GM10266 (cell line): ENCODE measurements at regions not wholly inside any gene's neighbourhood (a gene's known extent, or its start where the extent isn't known, plus 50 kb on each side); places are given as distances from the start of the nearest gene placed in this dataset.
"Not testable (repeated sequence)": the region's sequence is repeated elsewhere in the genome, so short reads cannot be mapped to it uniquely, and the experiment has no call there.

Experiments
- DNase-seq: peaks from one replicate; pipeline ENCODE4 v3.0.0; 2012; ENCODE audit errors: extremely low spot score
- TF ChIP-seq, protein P1 (sequence below): IDR thresholded peaks from 2 replicates; pipeline ENCODE4 v1.5.1; 2012; ENCODE audit warnings: mild to moderate bottlenecking, low read depth; ENCODE audit not compliant: control insufficient read depth, insufficient read depth; ENCODE audit errors: missing control alignments

DNA sequence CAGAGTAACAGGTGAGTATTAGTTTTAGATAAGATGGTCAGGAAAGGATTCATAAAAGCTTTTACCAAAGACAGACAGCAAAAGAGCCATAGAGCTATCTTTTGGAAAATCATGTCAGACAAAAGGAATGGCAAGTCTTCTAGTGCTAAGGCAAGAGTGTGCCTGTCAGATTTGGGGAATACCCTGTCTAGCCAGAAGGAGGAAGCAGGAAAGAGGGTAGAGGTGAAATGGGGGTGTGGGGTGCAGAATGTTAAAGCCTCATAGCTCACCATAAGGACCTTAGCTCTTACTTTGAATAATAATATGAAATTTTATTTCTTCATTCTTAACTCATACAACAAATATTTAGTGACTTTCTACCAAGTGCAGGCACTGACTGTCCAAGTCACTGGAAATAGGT is 512.1 kb upstream of the ROBO2 start:
- DNase-seq: no peak
- TF ChIP-seq, protein P1, sequence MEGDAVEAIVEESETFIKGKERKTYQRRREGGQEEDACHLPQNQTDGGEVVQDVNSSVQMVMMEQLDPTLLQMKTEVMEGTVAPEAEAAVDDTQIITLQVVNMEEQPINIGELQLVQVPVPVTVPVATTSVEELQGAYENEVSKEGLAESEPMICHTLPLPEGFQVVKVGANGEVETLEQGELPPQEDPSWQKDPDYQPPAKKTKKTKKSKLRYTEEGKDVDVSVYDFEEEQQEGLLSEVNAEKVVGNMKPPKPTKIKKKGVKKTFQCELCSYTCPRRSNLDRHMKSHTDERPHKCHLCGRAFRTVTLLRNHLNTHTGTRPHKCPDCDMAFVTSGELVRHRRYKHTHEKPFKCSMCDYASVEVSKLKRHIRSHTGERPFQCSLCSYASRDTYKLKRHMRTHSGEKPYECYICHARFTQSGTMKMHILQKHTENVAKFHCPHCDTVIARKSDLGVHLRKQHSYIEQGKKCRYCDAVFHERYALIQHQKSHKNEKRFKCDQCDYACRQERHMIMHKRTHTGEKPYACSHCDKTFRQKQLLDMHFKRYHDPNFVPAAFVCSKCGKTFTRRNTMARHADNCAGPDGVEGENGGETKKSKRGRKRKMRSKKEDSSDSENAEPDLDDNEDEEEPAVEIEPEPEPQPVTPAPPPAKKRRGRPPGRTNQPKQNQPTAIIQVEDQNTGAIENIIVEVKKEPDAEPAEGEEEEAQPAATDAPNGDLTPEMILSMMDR: no peak

DNA sequence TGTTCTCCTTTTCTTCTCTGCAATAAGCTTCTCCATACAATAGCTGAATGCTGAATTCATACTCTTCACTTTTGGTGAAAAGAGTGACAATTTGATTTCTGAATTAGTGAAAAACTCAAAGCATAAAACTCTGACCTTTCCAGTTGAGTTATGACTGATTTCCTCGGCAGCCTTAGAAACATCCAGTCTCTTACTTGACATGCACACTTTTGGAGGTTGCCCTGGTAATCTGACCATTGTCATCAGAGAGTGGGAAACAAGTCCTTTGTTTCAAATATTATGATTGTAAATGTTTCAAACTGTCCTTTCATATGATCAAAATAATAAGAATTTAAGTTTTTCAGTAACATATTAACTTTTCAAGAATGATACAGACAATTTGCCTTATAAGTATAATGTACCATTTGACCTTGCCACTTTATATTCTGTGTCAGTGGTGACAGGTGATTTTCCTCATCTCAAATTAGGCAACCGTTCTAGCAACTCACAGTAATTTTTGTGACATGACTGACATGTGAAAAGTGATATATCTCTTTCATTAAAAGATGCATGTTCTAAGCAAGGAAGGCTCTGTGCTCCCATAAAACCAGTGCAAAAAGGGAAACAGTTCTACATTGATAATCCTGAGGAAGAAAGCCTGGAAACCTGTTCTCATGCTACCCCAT is 507.6 kb upstream of the ROBO2 start:
- TF ChIP-seq, protein P1: no peak
- DNase-seq: no peak

DNA sequence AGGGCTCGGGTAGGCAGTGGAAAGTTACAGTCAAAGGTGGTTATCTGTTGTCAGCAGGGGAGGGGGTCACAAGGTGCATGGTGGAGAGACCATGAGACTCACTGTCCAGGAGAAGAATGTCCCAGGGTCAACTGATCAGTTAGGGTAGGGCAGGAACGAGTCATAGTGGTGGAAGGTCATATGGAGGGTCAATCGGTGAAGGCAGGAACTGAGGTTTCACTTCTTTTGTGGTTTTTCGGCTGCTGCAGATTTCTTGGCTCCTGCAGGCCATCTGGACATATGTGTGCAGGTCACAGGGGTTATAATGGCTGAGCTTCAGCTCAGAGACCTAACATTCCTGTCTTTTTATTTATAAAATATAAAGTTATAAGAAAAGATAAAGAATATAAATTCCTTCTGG is 506.2 kb upstream of the ROBO2 start:
- not testable (repeated sequence) for DNase-seq

DNA sequence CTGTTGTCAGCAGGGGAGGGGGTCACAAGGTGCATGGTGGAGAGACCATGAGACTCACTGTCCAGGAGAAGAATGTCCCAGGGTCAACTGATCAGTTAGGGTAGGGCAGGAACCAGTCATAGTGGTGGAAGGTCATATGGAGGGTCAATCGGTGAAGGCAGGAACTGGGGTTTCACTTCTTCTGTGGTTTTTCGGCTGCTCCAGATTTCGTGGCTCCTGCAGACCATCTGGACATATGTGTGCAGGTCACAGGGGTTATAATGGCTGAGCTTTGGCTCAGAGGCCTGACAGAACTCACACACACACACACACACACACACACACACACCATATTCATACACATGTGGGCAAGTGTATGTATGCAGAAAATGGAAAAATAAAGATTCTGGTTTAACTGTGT is 502.0 kb upstream of the ROBO2 start:
- DNase-seq: not testable (repeated sequence)

DNA sequence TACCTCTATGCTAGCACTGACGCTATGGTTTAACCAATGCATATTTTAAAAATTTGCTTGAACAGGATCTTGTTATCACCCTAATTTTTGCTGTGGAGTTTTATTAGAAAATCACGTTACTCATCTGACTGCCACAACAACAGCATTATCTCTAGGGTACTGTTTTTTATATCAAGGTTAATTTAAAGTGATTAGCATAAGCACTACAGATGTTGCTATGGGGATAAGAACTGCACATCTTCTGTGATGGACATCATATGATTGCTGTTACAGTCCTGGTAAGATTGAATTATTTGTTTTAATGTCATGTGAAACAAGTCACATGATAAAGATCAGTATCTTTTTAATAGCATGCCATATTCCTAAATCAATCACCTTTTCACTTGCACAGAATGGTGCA is 492.2 kb upstream of the ROBO2 start:
- DNase-seq: no peak
- TF ChIP-seq, protein P1: no peak

DNA sequence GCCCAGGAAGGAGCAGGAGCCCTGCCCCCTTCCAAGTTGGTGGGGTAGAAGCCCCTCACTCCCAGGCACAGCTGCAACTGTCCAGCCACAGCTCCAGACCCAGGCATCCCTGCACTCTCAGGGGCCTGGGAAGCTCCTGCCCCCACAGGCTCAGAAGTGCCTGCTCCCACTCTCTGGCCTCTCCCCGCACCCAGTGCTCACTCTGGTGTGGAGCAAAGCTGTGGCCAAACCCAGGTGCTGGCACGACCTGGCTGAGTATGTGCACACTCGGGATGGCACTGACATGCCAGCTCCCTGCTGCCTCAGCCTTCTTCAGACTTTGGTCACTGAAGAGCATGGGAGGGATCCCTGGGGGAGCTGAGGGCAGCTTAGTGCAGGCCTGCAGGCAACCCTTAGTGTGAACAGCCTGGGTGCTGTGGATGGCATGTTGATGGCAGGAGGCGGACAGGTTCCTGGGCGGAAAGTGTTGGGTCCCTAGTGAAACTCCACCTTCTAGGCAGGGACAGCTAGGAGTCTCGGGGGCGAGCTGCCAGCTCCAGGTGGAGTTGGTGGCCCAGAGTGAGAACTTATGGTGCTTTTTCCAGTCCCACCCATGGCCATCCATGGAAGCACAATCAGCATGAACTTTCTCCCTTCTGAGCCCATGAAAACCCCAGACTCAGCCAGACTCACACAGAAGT is 489.2 kb upstream of the ROBO2 start:
- TF ChIP-seq, protein P1: no peak
- DNase-seq: no peak

DNA sequence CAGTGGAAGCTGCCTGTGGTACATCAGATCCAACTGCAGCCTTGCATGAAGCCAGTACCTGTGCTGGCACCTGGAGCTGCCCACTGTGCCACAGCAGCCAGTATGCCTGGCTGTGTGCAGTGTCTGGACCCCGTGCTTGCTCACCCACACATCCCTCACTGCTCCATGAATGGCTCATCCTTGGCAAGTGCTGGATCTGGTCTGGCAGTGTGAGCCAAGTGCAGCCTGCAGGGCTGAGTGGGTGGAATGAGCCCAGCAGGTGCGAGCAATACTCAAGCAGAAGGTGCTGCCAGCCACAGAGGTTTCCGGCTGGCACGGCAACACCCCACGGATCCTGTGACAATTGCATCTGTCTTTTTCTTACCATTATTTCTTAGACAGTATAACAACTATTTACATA is 488.2 kb upstream of the ROBO2 start:
- DNase-seq: no peak
- TF ChIP-seq, protein P1: no peak

DNA sequence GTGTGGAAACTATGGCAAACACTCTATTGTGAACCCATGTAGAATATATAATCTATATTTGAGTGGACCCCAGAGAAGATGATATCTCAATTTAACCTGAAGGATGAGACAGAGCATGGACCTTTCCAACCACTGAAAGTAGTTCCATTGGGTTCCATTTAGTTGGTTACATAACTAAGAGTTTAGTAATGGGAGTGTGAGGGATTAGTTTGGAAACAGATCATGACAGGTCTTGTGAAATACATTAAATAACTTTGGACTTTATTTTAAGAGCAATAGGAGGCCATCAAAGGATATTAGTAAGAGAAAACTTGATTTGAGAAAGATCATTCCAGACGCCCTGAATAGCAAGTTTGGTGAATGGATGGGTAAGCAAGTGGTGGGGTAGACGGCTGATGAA is 487.2 kb upstream of the ROBO2 start:
- TF ChIP-seq, protein P1: no peak
- DNase-seq: no peak
